ENCODE measurements at regions not wholly inside any gene's neighbourhood (a gene's known extent, or its start where the extent isn't known, plus 50 kb on each side); places are given as distances from the start of the nearest gene placed in this dataset.

- intact Hi-C loops (cut with DNase I; ENCODE audit: low total_unique reads): loop anchor here (10.0 kb wide), 1 partner anchor 1129 kb away; no protein-coding TSS in a partner anchor
- H3K9me3 ChIP-seq: no peaks in the 10 kb centered on the region
- no peak for TF ChIP-seq CTCF (IDR thresholded peaks at IDR 0.05)
- no peak for TF ChIP-seq EP300 (IDR thresholded peaks at IDR 0.05)
- no peak for TF ChIP-seq POLR2AphosphoS5 (IDR thresholded peaks at IDR 0.05)
- TF ChIP-seq POLR2A (IDR thresholded peaks at IDR 0.05): no peak
- H3K27ac ChIP-seq: no peak overlapping the region
- H3K4me3 ChIP-seq: no peak overlapping the region
- WGBS, 5 donors: 65 to 78% (median 75%) methylated on average over 8 of the region's 8 CpGs
- H3K27me3 ChIP-seq: peaks cover 0 to 43% (median 0%) of the 10 kb centered on the region in 3 donors
- H3K4me1 ChIP-seq: no peaks in the 10 kb centered on the region
- no peak for DNase-seq
- H3K36me3 ChIP-seq: no peaks in the 10 kb centered on the region
Observed at GRCh38 chr13:111475488-111475887, 155.0 kb downstream of the TEX29 start.

- H3K4me3 ChIP-seq: no peak overlapping the region
- H3K27ac ChIP-seq: no peak overlapping the region
- no peaks in the 10 kb centered on the region for H3K4me1 ChIP-seq
- intact Hi-C loops (cut with DNase I; ENCODE audit: low total_unique reads): loop anchor here (10.0 kb wide), 1 partner anchor 1129 kb away; no protein-coding TSS in a partner anchor
- no peak for DNase-seq
- TF ChIP-seq EP300 (IDR thresholded peaks at IDR 0.05): no peak
- no peak for TF ChIP-seq CTCF (IDR thresholded peaks at IDR 0.05)
- TF ChIP-seq POLR2AphosphoS5 (IDR thresholded peaks at IDR 0.05): no peak
- TF ChIP-seq POLR2A (IDR thresholded peaks at IDR 0.05): no peak
- peaks cover 0 to 42% (median 0%) of the 10 kb centered on the region in 3 donors for H3K27me3 ChIP-seq
- no peaks in the 10 kb centered on the region for H3K9me3 ChIP-seq
- 77 to 88% (median 78%) methylated on average over 6 of the region's 6 CpGs for WGBS, 5 donors
- H3K36me3 ChIP-seq: no peaks in the 10 kb centered on the region
Observed at GRCh38 chr13:111476197-111476596, 155.8 kb downstream of the TEX29 start.

- intact Hi-C loops (cut with DNase I; ENCODE audit: low total_unique reads): loop anchor here (10.0 kb wide), 1 partner anchor 1125 kb away; no protein-coding TSS in a partner anchor
- no peaks in the 10 kb centered on the region for H3K9me3 ChIP-seq
- TF ChIP-seq CTCF (IDR thresholded peaks at IDR 0.05) (no peak), EP300 (IDR thresholded peaks at IDR 0.05) (no peak), POLR2A (IDR thresholded peaks at IDR 0.05) (no peak), POLR2AphosphoS5 (IDR thresholded peaks at IDR 0.05) (no peak)
- WGBS, 5 donors: 84 to 100% (median 85%) methylated on average over 6 to 14 of the region's 14 CpGs
- no peak for DNase-seq
- no peak overlapping the region for H3K4me3 ChIP-seq
- H3K27ac ChIP-seq: no peak overlapping the region
- H3K36me3 ChIP-seq: no peaks in the 10 kb centered on the region
- H3K4me1 ChIP-seq: no peaks in the 10 kb centered on the region
- H3K27me3 ChIP-seq: peaks cover 0 to 33% (median 0%) of the 10 kb centered on the region in 3 donors
Observed at GRCh38 chr13:111479412-111479811, 159.0 kb downstream of the TEX29 start.

GRCh38 chr13:111480503-111480902 is 160.1 kb downstream of the TEX29 start:
- Histone ChIP-seq H3K4me1 (no peaks in the 10 kb centered on the region), H3K27me3 (peaks cover 0 to 33% (median 0%) of the 10 kb centered on the region in 3 donors), H3K4me3 (no peak overlapping the region), H3K9me3 (no peaks in the 10 kb centered on the region), H3K36me3 (no peaks in the 10 kb centered on the region), H3K27ac (no peak overlapping the region)
- WGBS, 5 donors: 80 to 87% (median 84%) methylated on average over 8 of the region's 8 CpGs
- no peak for TF ChIP-seq CTCF (IDR thresholded peaks at IDR 0.05)
- no peak for TF ChIP-seq POLR2AphosphoS5 (IDR thresholded peaks at IDR 0.05)
- no peak for TF ChIP-seq EP300 (IDR thresholded peaks at IDR 0.05)
- TF ChIP-seq POLR2A (IDR thresholded peaks at IDR 0.05): no peak
- intact Hi-C loops (cut with DNase I; ENCODE audit: low total_unique reads): no loop called here
- DNase-seq: peak in 1 of 2 donors; percentile 21

All from stomach (tissue), 8 donors.